GM12878 (cell line): ENCODE measurements at regions not wholly inside any gene's neighbourhood (a gene's known extent, or its start where the extent isn't known, plus 50 kb on each side); places are given as distances from the start of the nearest gene placed in this dataset.

Source experiments
- ASH2L ChIP-seq: fragments of 300-600, 200-600 bp; sonication (generic); IDR thresholded peaks from 2 replicates; pipeline ENCODE4 v1.6.1; 2017; ENCODE audit warnings: low read depth, mild to moderate bottlenecking, borderline replicate concordance
- CTCF ChIP-seq, 3 experiments: IDR thresholded peaks in 2 of 3; conservative IDR thresholded peaks in 1 of 3; 2 replicates each; pipeline ENCODE4 v1.5.1; 2011; ENCODE audit warnings: low read depth in 3 of 3, low read length in 3 of 3, mild to moderate bottlenecking in 3 of 3, control low read depth in 2 of 3, moderate library complexity in 2 of 3, inconsistent platforms in 1 of 3, mixed read lengths in 1 of 3; ENCODE audit not compliant: control insufficient read depth in 2 of 3, insufficient read depth in 1 of 3; ENCODE audit errors: extremely low read depth in 1 of 3
- FOXM1 ChIP-seq: IDR thresholded peaks from 2 replicates; pipeline ENCODE4 v1.6.1; 2012; ENCODE audit warnings: low read depth, mild to moderate bottlenecking, inconsistent platforms, low read length, moderate library complexity
- NR2F1 ChIP-seq: fragments of 450-650 bp; conservative IDR thresholded peaks from 2 replicates; pipeline ENCODE4 v1.6.1; 2017; ENCODE audit warnings: mild to moderate bottlenecking
- ZBTB33 ChIP-seq: fragments of 450-650 bp; IDR thresholded peaks from 2 replicates; pipeline ENCODE4 v1.6.1; 2017; ENCODE audit warnings: mild to moderate bottlenecking

- TF ChIP-seq ZBTB33 = no peak
- TF ChIP-seq FOXM1 = no peak
- TF ChIP-seq CTCF (IDR thresholded peaks at IDR 0.05 in 2 of 3, conservative IDR thresholded peaks at IDR 0.05 in 1 of 3; ENCODE audit: control insufficient read depth in 2 of 3, extremely low read depth in 1 of 3, insufficient read depth in 1 of 3, low read depth in 3 of 3, low read length in 3 of 3) = no peak
- no peak for TF ChIP-seq ASH2L
- no peak for TF ChIP-seq NR2F1
These were observed 387.3 kb downstream of the SPRY1 start for GRCh38 chr4:123783921-123784320.
